ENCODE measurements at regions not wholly inside any gene's neighbourhood (a gene's known extent, or its start where the extent isn't known, plus 50 kb on each side); places are given as distances from the start of the nearest gene placed in this dataset.
"Not testable (repeated sequence)": the region's sequence is repeated elsewhere in the genome, so short reads cannot be mapped to it uniquely, and the experiment has no call there.

DNA sequence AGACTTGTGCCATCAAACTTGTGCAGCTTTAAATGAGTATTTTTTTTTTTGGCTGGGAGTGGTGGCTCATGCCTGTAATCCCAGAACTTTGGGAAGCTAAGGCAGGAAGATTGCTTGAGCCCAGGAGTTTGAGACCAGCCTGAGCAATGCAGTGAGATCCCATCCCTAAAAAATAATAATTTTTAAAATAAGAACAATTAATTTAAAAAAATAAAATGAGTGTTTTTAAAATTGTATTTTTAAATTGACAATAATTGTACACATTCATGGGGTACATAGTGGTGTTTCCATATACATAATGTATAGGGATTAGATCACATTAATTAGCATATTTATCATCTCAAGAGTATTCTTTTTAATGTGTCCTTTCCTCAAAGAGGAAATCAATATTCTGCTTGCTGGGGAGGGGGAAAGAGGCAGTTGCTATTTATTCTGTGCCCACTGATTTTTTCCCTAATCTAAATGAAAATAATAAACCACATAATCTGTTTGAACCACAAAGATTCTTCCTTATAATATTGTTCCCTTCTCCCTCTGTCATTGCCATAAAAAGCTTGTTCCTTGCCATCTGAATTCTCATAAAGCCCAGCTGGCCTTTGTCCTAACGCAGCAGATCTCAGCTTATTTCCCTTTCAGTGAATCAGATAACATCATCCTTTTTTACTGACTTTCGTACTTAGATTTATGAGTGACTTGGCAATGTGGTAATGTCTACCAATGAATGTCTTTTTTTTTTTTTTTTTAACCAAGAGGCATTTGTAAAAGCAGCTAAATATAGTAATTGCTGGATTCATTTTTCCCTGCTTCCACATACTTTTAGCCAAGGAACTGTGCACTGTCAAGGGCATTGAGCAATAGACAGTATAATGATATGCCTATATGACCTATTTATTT, 81.8 kb upstream of the RUBCNL start:
- no peak overlapping the region for H3K27ac ChIP-seq (ENCODE audit: low read depth, low read length)
- peaks cover 13% of the 10 kb centered on the region; the same call in 1 of the 2 replicates for H3K4me1 ChIP-seq (ENCODE audit: control insufficient read depth, insufficient read depth, low read length)
- H3K9me3 ChIP-seq (ENCODE audit: control insufficient read depth, insufficient read depth, low read depth, low read length) = no peaks in the 10 kb centered on the region
- no peaks in the 10 kb centered on the region for H3K36me3 ChIP-seq (ENCODE audit: control insufficient read depth, insufficient read depth, low read length)
- no peak overlapping the region for H3K4me3 ChIP-seq (ENCODE audit: low read depth, low read length)
- H3K27me3 ChIP-seq (ENCODE audit: control insufficient read depth, insufficient read depth, low read length) = no peaks in the 10 kb centered on the region
- no peak overlapping the region for H3K9ac ChIP-seq (ENCODE audit: low read length)

DNA sequence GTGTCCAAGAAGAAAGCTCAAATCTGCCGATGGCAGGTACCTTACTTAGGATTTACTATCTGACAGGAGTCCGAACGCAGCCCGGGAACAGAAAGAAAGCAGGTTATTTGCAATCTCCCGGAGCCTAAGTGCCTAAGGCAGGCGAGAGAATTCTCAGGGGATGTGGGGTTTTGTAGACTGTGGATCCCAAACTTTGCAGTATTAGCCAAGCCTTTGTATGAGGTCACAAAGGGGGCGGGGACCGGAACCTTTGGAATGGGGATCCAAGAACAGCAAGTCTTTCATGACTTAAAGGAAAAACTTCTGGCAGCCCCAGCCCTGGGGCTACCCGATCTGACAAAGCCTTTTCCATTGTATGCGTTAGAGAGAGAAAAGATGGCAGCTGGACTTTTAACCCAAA, 80.6 kb upstream of the RUBCNL start:
- not testable (repeated sequence) for H3K9me3 ChIP-seq (ENCODE audit: control insufficient read depth, insufficient read depth, low read depth, low read length); H3K9ac ChIP-seq (ENCODE audit: low read length); H3K27me3 ChIP-seq (ENCODE audit: control insufficient read depth, insufficient read depth, low read length); H3K4me3 ChIP-seq (ENCODE audit: low read depth, low read length); H3K4me1 ChIP-seq (ENCODE audit: control insufficient read depth, insufficient read depth, low read length); H3K27ac ChIP-seq (ENCODE audit: low read depth, low read length); H3K36me3 ChIP-seq (ENCODE audit: control insufficient read depth, insufficient read depth, low read length)

DNA sequence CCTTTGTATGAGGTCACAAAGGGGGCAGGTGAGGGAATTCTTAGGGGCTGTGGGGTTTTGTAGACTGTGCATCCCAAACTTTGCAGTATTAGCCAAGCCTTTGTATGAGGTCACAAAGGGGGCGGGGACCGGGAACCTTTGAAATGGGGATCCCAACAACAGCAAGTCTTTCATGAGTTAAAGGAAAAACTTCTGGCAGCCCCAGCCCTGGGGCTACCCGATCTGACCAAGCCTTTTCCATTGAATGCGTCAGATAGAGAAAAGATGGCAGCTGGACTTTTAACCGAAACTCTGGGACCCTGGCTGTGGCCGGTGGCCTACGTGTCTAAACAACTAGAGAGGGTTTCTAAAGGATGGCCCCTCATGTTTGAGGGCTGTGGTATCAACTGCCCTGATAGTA, 79.0 kb upstream of the RUBCNL start:
- H3K27me3 ChIP-seq (ENCODE audit: control insufficient read depth, insufficient read depth, low read length); H3K27ac ChIP-seq (ENCODE audit: low read depth, low read length); H3K9me3 ChIP-seq (ENCODE audit: control insufficient read depth, insufficient read depth, low read depth, low read length); H3K36me3 ChIP-seq (ENCODE audit: control insufficient read depth, insufficient read depth, low read length); H3K9ac ChIP-seq (ENCODE audit: low read length); H3K4me1 ChIP-seq (ENCODE audit: control insufficient read depth, insufficient read depth, low read length): not testable (repeated sequence)
- peak overlapping the region; percentile 33; the same call in 1 of the 2 replicates for H3K4me3 ChIP-seq (ENCODE audit: low read depth, low read length)

DNA sequence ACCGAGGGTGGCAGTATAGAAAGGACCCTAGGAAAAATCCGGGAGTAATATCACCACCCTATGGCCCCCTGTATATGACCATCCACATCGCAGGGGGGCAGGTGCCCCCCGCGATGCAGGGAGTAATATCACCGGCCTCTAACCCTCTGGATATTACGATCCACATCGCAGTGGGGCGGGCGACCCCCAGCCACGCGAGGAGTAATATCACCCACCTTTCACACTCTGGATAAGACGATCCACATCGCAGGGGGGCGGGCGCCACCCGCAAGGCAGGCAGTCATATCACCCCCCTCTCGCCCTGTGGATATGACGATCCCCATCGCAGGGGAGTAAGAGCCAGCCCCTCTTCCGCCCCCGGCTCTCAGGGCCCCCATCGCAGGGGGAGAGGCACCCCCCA, 76.7 kb upstream of the RUBCNL start:
- no peak overlapping the region for H3K27ac ChIP-seq (ENCODE audit: low read depth, low read length)
- no peaks in the 10 kb centered on the region for H3K9me3 ChIP-seq (ENCODE audit: control insufficient read depth, insufficient read depth, low read depth, low read length)
- 0 out of 2 replicates have a peak, but pooled peaks cover 3% of the 10 kb centered on the region for H3K4me1 ChIP-seq (ENCODE audit: control insufficient read depth, insufficient read depth, low read length)
- no peak overlapping the region for H3K4me3 ChIP-seq (ENCODE audit: low read depth, low read length)
- no peak overlapping the region for H3K9ac ChIP-seq (ENCODE audit: low read length)
- no peaks in the 10 kb centered on the region for H3K27me3 ChIP-seq (ENCODE audit: control insufficient read depth, insufficient read depth, low read length)
- H3K36me3 ChIP-seq (ENCODE audit: control insufficient read depth, insufficient read depth, low read length) = no peaks in the 10 kb centered on the region

DNA sequence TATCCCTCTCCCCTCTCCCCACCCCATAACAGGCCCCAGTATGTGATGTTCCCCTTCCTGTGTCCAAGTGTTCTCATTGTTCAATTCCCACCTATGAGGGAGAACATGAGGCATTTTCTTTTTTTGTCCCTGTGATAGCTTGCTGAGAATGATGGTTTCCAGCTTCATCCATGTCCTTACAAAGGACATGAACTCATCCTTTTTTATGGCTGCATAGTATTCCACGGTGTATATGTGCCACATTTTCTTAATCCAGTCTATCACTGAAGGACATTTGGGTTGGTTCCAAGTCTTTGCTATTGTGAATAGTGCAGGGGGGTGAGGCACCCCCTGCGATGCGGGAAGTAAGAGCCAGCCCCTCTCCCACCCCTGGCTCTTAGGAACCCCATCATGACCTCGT, 73.2 kb upstream of the RUBCNL start:
- H3K27me3 ChIP-seq (ENCODE audit: control insufficient read depth, insufficient read depth, low read length); H3K9me3 ChIP-seq (ENCODE audit: control insufficient read depth, insufficient read depth, low read depth, low read length); H3K4me1 ChIP-seq (ENCODE audit: control insufficient read depth, insufficient read depth, low read length); H3K4me3 ChIP-seq (ENCODE audit: low read depth, low read length); H3K9ac ChIP-seq (ENCODE audit: low read length); H3K27ac ChIP-seq (ENCODE audit: low read depth, low read length); H3K36me3 ChIP-seq (ENCODE audit: control insufficient read depth, insufficient read depth, low read length): not testable (repeated sequence)

DNA sequence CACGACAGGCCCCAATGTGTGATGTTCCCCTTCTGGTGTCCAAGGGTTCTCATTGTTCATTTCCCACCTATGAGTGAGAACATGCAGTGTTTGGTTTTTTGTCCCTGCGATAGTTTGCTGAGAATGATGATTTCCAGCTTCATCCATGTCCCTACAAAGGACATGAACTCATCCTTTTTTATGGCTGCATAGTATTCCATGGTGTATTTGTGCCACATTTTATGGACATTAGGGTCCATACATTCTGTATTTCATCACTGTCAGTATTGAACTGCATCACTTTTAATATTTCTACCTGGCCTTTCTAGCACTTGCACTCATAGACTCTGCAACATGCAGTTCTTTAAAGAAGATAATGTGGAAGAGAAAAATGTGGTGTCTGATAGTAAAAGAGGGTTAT, 70.2 kb upstream of the RUBCNL start:
- H3K9ac ChIP-seq (ENCODE audit: low read length); H3K4me1 ChIP-seq (ENCODE audit: control insufficient read depth, insufficient read depth, low read length); H3K27me3 ChIP-seq (ENCODE audit: control insufficient read depth, insufficient read depth, low read length); H3K27ac ChIP-seq (ENCODE audit: low read depth, low read length); H3K36me3 ChIP-seq (ENCODE audit: control insufficient read depth, insufficient read depth, low read length); H3K9me3 ChIP-seq (ENCODE audit: control insufficient read depth, insufficient read depth, low read depth, low read length); H3K4me3 ChIP-seq (ENCODE audit: low read depth, low read length): not testable (repeated sequence)

DNA sequence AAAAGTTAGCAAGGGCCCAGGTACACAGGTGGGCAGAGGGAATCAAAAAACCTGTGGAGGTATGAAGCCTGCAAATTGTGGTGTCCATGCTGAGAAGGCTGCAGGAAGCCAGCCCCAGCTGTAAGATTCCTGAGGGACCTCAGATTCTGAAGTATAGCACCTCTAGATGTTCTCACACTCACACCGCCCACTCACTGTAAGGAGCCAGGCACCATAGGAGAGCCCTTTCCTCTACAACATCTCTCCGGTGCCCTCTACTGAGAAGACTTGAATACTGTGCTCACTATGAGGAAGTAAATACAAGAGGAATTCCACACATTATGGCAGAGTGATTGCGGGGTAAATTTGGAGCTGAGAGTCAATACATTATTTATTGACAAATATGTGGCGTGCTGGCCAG, 68.9 kb upstream of the RUBCNL start:
- H3K36me3 ChIP-seq (ENCODE audit: control insufficient read depth, insufficient read depth, low read length); H3K4me3 ChIP-seq (ENCODE audit: low read depth, low read length); H3K4me1 ChIP-seq (ENCODE audit: control insufficient read depth, insufficient read depth, low read length); H3K9me3 ChIP-seq (ENCODE audit: control insufficient read depth, insufficient read depth, low read depth, low read length); H3K27ac ChIP-seq (ENCODE audit: low read depth, low read length); H3K9ac ChIP-seq (ENCODE audit: low read length); H3K27me3 ChIP-seq (ENCODE audit: control insufficient read depth, insufficient read depth, low read length): not testable (repeated sequence)

DNA sequence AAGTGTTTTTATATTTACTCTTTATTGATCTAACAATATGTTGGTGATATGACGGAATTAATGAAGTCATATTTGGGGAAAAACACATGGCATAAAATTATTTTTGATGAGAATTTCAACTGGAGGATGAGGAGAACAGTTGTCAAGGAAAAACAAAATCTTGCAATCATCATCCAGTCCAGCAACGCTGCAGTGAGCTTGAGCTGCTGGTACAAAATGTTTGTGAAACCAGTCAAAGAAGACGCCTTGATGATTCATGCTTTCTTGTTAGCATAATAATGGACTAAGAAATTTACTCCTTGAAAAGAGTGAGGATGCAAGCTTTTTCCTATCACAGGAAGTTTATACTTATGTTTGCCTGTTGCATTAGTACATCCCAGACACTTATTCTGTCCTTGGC, 64.1 kb upstream of the RUBCNL start:
- H3K9ac ChIP-seq (ENCODE audit: low read length); H3K4me3 ChIP-seq (ENCODE audit: low read depth, low read length); H3K36me3 ChIP-seq (ENCODE audit: control insufficient read depth, insufficient read depth, low read length); H3K27ac ChIP-seq (ENCODE audit: low read depth, low read length); H3K4me1 ChIP-seq (ENCODE audit: control insufficient read depth, insufficient read depth, low read length); H3K9me3 ChIP-seq (ENCODE audit: control insufficient read depth, insufficient read depth, low read depth, low read length); H3K27me3 ChIP-seq (ENCODE audit: control insufficient read depth, insufficient read depth, low read length): not testable (repeated sequence)

DNA sequence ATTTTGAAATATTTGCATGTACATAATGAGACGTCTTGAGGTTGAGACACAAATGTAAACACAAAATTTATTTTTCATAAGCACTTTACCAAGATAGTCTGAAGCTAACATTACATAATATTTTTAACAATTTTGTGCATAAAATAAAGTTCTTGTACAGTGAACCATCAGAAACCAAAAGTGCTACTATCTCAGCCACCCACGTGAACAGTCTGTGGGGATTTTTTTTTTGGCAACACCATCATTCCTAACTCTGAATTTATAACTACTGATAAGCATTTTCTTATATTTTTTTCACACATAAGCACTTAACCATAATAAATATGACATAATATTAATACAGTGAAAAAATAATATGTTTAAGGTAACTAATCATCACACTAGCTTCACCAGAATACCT, 62.9 kb upstream of the RUBCNL start:
- H3K36me3 ChIP-seq (ENCODE audit: control insufficient read depth, insufficient read depth, low read length); H3K9me3 ChIP-seq (ENCODE audit: control insufficient read depth, insufficient read depth, low read depth, low read length); H3K4me3 ChIP-seq (ENCODE audit: low read depth, low read length); H3K27ac ChIP-seq (ENCODE audit: low read depth, low read length); H3K4me1 ChIP-seq (ENCODE audit: control insufficient read depth, insufficient read depth, low read length); H3K27me3 ChIP-seq (ENCODE audit: control insufficient read depth, insufficient read depth, low read length); H3K9ac ChIP-seq (ENCODE audit: low read length): not testable (repeated sequence)

DNA sequence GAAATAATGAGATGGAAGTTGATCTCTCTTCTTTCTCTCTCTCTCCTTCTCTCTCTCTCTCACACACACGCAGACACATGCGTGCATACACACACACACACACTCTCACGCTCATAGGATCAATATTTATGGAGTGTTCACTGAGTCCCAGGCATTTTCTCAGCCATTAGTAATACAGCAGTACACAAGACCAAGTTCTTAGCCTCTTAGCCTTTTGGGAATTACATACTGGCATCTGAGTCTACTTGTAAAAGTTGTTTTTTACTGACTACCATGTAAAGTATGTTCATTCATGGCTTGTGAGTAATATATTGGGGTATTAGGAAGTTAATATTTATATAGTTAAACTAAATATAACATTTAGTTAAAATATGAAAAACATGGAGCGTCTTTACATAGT, 61.1 kb upstream of the RUBCNL start:
- H3K4me1 ChIP-seq (ENCODE audit: control insufficient read depth, insufficient read depth, low read length) = not testable (repeated sequence)

DNA sequence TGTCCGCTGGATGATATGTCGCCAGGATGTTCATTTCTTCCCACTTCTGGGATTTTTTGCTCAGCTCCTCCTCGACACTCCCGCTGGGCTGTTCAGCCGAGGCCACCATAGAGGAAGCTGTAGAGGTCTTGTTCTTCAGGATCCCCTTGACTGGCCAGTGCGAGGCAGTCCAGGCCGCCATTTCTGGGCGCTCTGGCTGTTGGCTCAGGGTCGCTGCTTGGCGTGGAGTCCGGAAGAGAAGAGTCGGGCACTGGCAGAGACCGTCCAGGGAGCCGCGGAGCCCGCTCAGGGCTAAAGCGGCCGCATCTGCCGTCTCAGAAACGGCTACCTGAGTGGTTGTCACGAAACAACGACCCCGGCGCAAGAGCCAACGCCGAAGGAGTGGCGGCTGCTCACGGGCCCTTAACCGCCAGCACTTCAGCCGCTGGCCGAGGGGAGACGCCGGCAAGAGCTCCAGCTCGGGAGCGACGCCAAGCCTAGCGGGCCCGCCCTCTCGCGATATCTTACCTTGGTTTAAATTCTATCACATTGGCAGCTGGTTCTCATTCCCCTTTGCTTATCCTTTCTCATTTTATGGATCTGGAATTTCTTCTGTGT, 50.9 kb upstream of the RUBCNL start:
- H3K9me3 ChIP-seq (ENCODE audit: control insufficient read depth, insufficient read depth, low read depth, low read length); H3K36me3 ChIP-seq (ENCODE audit: control insufficient read depth, insufficient read depth, low read length); H3K27ac ChIP-seq (ENCODE audit: low read depth, low read length); H3K9ac ChIP-seq (ENCODE audit: low read length); H3K4me3 ChIP-seq (ENCODE audit: low read depth, low read length); H3K4me1 ChIP-seq (ENCODE audit: control insufficient read depth, insufficient read depth, low read length); H3K27me3 ChIP-seq (ENCODE audit: control insufficient read depth, insufficient read depth, low read length): not testable (repeated sequence)

More for the DNA sequence above, 61.1 kb upstream of the RUBCNL start:
- not testable (repeated sequence) for H3K9ac ChIP-seq (ENCODE audit: low read length); H3K4me3 ChIP-seq (ENCODE audit: low read depth, low read length); H3K36me3 ChIP-seq (ENCODE audit: control insufficient read depth, insufficient read depth, low read length); H3K9me3 ChIP-seq (ENCODE audit: control insufficient read depth, insufficient read depth, low read depth, low read length); H3K27ac ChIP-seq (ENCODE audit: low read depth, low read length); H3K27me3 ChIP-seq (ENCODE audit: control insufficient read depth, insufficient read depth, low read length)

Data from HUES6 (cell line).